NCI-H1092 (cell line): ENCODE measurements at regions not wholly inside any gene's neighbourhood (a gene's known extent, or its start where the extent isn't known, plus 50 kb on each side); places are given as distances from the start of the nearest gene placed in this dataset.
"Not testable (repeated sequence)": the region's sequence is repeated elsewhere in the genome, so short reads cannot be mapped to it uniquely, and the experiment has no call there.

ENCODE experiments used
- DNase-seq: peaks from one replicate; lab custom pipeline; 2025; lab: John Stamatoyannopoulos, UW

- DNase-seq: no peak
These were observed 217.9 kb upstream of the MOCS1 start for GRCh38 chr6:40152196-40152595.

- no peak for DNase-seq
These were observed 214.8 kb upstream of the MOCS1 start for GRCh38 chr6:40148882-40149573.

GRCh38 chr6:40146902-40147301 is 212.6 kb upstream of the MOCS1 start:
- no peak for DNase-seq

- no peak for DNase-seq
These were observed 205.2 kb upstream of the MOCS1 start for GRCh38 chr6:40139447-40139846.

DNA sequence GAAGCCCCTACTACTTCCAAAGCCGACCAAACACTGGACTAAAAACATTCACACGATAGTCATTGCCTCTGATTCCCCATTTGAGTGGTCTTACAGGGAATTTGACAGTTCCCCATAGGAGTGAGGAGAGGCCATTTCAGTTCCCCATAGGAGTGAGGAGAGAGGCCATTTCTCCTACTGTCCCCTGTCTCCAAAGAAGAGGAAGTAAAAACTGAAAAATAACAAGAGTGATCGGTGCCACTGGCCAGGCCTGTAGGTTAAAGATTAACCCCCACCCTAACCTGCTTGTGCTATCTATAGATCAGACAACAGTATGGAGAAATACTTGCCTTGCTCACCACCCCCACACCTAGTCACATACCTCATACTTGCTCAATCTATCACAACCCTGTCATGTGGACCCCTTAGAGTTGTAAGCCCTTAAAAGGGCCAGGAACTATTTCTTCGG is 204.0 kb upstream of the MOCS1 start:
- DNase-seq: no peak

DNA sequence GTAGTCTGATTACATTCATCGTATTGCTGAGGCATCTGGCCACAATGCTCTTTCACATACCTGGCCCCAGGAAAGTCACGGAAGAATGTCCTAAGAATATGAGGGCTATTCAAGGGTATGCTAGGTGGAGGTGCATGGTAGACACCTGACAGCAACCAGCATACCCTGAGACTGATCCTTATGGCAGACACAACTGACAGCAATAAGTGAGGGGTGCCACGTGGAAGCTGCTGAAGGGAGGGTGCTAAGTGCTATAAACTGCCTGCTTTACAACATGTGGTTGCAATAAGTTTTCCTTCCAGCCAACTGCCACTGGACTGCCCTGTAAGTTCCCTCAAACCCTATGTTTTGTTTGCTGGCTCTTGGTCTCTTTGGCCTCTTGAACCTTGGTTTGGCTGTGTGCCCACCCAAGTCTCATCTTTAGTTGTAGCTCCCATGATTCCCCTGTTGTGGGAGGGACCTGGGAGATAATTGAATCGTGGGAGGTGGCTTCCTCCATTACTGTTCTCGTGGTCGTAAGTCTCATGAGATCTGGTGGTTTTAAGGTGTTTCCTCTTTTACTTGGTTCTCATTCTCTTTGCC is 201.3 kb upstream of the MOCS1 start:
- no peak for DNase-seq

DNA sequence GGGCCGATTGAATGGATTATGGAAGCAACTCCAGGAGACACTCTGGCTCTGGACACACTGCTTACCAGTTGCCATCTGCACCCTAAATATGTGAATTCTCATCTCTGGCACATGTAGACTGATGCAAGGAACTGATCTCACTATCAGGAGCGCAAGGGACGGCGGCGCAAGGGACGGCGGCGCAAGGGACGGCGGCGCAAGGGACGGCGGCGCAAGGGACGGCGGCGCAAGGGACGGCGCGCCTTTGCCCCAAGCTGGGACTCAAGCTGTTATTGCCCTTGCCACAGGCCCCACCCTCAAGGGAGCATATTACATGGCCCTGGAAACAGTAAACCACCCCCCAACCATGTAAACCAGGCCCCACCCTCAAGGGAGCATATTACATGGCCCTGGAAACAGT is 199.7 kb upstream of the MOCS1 start:
- DNase-seq: not testable (repeated sequence)

DNA sequence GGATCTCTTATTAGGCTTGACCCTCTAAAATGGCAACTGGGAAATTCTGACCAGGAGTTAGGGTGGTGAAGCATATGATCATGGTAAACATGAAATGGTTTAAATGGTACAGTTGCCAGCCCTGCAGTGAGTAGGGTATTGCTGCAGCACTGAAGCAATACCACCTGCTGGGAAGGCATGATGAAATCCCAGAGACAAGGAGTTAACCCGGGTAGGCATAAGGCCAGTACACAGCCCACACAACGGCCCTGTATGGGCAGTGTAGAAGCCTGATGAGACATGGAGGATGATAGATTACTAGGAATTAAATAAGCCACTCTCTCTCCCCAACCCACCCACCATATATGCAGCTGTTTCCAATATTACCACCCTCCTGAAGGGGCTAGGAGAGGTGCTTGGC is 197.4 kb upstream of the MOCS1 start:
- no peak for DNase-seq

- no peak for DNase-seq
These were observed 193.9 kb upstream of the MOCS1 start for GRCh38 chr6:40128127-40128526.

DNA sequence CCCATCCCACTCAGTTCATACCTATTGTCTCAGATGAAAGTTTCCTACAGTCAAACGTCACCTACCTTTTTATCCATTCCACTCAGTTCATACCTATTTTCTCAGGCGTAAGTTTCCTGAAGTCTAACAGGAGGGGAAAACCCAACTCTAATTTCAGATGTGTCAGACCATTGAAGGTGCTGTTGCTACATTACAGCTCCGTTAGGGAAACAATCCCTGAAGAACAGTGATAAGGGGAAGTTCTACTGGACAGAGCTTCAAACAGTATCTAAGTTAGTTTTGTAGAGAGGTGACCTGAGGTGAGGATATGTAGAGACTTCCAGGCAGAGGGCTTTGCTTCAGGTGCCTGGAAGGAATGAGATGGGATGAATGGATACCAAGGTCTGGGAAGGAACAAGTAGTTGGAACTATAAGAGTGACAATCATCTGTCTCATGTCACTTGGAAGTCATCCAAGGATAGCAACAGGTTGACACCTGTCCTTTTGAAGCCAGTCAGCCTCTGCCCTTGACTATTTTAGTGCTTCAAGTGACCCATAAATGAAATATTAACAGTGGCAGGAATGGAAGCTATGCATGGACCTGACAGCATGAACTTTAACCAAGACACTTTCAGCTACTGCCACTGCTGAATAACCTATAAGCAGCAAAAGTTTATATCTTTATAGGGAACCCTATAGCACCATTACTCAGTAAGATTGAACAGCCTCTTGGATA is 191.6 kb upstream of the MOCS1 start:
- DNase-seq: no peak

DNA sequence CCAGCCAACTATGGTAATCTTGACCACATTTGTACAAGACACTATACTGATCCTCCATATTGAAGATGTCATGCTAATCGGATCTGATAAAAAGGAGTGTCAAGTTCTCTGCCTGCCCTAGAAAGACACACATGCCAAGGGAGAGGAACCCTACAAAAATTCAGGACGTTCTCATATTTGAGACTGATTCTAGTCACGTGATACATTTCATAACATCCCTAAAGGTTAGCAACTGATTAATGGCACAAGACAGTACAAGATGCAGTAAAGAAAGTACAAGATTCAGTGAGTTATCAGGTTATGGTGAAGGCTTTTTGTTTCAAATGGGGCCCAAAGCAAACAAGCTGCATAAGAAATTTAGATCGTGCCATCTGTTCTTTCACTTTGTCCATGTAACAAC is 190.7 kb upstream of the MOCS1 start:
- DNase-seq: no peak

GRCh38 chr6:40116832-40117231 is 182.6 kb upstream of the MOCS1 start:
- DNase-seq: no peak

GRCh38 chr6:40112350-40112749 is 178.1 kb upstream of the MOCS1 start:
- DNase-seq: no peak

DNA sequence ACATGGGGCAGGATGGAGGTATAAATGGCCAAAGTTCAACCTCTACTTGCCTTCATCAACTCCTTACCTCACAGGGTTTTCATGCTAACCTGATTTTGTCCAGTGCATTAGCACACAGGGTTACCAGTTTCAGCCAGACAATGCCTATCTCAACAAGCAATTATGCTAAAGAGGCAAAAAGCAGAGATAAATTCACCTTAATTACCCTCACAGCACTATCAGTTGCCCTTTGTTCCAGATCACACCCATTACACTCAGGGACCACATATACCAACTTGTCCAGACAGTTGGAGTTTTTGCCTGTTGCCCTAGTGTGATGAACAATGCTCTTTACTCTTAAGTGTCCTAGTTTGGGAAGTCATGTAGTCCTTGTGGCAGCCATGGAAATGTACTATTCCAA is 174.5 kb upstream of the MOCS1 start:
- DNase-seq: no peak

- no peak for DNase-seq
These were observed 172.6 kb upstream of the MOCS1 start for GRCh38 chr6:40106840-40107239.

DNA sequence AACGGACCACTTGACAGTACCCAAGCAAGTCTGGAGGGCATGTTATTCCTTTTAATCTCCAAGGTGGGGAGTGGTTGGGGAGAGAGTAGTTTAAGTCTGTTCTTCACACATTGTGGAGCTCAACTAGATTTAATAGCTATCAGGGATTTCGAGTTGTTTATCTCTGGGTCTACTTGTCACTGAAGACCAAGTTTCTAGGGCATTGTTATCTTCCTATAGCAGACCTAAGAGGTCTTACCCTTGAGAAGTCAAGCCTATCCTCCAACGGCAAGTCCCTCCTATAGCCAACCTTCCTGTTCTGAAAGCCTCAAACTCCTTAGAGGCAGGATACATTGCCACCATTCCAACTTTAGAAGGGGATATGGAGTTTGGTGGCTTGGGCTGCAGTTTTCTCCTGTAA is 164.5 kb upstream of the MOCS1 start:
- no peak for DNase-seq

GRCh38 chr6:40097590-40097989 is 163.3 kb upstream of the MOCS1 start:
- DNase-seq: no peak

GRCh38 chr6:40083141-40083920 is 149.1 kb upstream of the MOCS1 start:
- no peak for DNase-seq

DNA sequence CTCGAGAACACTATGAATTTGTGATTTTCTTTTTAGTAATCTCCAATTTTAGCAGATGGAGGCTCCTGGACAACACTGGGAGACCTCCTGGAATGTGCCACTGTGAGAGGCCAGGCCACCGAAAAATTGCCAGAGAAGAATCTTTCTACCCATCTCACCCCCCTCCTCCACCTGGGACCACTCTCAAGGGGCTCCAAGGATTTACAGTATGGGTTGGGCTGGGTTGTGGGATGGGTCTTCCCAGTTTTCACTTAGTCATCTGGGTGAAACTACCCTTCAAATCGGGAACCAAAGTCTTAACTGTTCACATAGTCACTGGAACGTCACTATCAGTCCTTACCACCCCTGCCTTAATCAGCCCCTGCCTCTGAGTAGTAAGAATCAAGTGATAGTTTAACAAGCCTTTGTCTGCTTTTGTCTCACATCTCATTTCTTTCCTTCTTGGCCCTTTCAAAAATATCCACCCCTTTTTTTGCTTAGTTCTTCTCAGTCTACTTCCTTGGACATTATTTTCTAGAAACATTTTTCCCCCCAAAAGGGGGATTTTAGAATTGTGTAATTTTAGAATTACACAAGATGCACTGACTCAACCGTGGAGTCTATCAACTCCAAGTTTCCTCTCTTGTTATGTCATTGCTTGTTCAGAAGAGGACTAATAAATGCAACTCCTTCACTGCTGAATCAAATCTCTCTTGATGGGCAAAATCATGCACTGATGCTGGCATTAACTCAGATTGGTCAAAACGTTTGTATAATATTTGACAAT is 148.2 kb upstream of the MOCS1 start:
- DNase-seq: no peak

- DNase-seq: no peak
These were observed 143.5 kb upstream of the MOCS1 start for GRCh38 chr6:40077736-40078135.

DNA sequence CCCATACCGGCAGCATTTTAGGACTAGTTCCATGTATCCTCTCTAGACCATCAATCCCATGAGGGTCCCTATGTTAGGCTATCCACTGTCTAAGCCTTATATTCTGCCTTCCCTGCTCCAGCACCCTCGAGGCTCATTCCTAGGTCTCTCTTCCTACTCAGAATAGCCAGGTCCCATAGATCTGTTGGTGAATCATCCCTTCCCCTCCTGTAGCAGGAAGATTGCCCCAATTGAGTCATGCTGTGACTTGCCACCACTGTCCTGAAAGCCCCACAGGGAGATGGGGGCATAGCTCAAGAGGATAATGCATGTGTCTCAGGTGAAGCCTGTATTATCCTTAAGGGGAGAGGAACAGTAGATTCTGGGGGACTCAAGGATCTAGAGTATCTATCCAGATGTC is 143.1 kb upstream of the MOCS1 start:
- no peak for DNase-seq

DNA sequence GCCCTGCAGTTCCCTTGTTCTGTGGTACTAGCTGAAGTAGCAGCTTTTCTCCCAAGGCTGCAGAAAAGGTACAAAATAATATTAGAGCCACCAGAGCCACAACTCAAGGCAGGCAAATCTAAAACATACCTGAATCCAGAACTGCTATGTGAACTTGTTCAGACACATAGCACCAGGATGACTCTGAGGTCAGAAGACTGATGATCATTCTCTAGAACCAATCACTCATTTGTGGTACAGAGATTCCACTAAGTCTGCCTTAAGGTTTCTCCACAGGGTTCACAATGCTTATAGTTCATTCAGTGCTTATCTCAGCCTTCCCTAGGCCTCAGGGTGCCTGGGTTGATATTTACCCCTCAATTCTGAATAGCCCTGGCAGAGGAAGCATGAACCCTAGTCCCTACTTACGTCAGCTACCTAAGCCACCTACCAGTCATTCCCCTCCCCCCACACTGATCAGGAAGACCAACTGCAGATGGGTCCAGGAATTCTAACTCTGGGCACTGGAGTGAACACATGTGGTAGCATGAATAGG is 140.9 kb upstream of the MOCS1 start:
- no peak for DNase-seq
